ENCODE measurements at regions not wholly inside any gene's neighbourhood (a gene's known extent, or its start where the extent isn't known, plus 50 kb on each side); places are given as distances from the start of the nearest gene placed in this dataset.

GRCh38 chr11:90532125-90532524, 309.3 kb upstream of the CHORDC1 start:
- Histone ChIP-seq H3K27ac (replicated peaks; ENCODE audit: low read length) (no peak overlapping the region), H2AK5ac (ENCODE audit: low read depth, low read length) (no peak overlapping the region), H3K79me1 (ENCODE audit: low read depth, low read length) (no peaks in the 10 kb centered on the region), H2BK120ac (ENCODE audit: low read depth, low read length) (no peak overlapping the region), H3K27me3 (ENCODE audit: control insufficient read depth in 3 of 3, insufficient read depth in 3 of 3, low read depth in 1 of 3, low read length in 3 of 3) (no peaks in the 10 kb centered on the region), H3K4ac (ENCODE audit: low read length) (no peak overlapping the region), H3K23ac (ENCODE audit: low read depth, low read length, poor library complexity) (no peak overlapping the region), H3K4me2 (ENCODE audit: insufficient read depth, low read length, poor library complexity, severe bottlenecking) (no peak overlapping the region), H3K4me3 (ENCODE audit: low read length in 2 of 2) (no peak overlapping the region), H2BK5ac (ENCODE audit: low read length) (no peak overlapping the region), H4K91ac (ENCODE audit: low read depth, low read length, poor library complexity) (no peak overlapping the region), H3K14ac (ENCODE audit: low read length) (no peak overlapping the region), H4K8ac (ENCODE audit: low read depth, low read length) (no peak overlapping the region), H3K9me3 (replicated peaks in 1 of 2; ENCODE audit: control insufficient read depth in 2 of 2, insufficient read depth in 1 of 2, low read depth in 1 of 2, low read length in 2 of 2) (no peaks in the 10 kb centered on the region), H2AFZ (ENCODE audit: low read length) (no peak overlapping the region), H2BK15ac (ENCODE audit: low read length) (no peak overlapping the region), H3K9ac (ENCODE audit: low read depth, low read length, poor library complexity) (no peak overlapping the region), H3K36me3 (replicated peaks in 1 of 2; ENCODE audit: control insufficient read depth in 2 of 2, insufficient read depth in 2 of 2, low read length in 2 of 2) (no peaks in the 10 kb centered on the region), H3K4me1 (ENCODE audit: control insufficient read depth in 2 of 2, insufficient read depth in 1 of 2, low read depth in 1 of 2, low read length in 2 of 2) (no peaks in the 10 kb centered on the region), H3K18ac (ENCODE audit: low read length) (no peak overlapping the region), H2BK12ac (ENCODE audit: low read length) (no peak overlapping the region)
- DNase-seq (ENCODE audit: low spot score) = no peak

GRCh38 chr11:90531001-90531400, 308.2 kb upstream of the CHORDC1 start:
- Histone ChIP-seq H3K4ac (ENCODE audit: low read length) (no peak overlapping the region), H2BK120ac (ENCODE audit: low read depth, low read length) (no peak overlapping the region), H3K4me1 (ENCODE audit: control insufficient read depth in 2 of 2, insufficient read depth in 1 of 2, low read depth in 1 of 2, low read length in 2 of 2) (no peaks in the 10 kb centered on the region), H3K14ac (ENCODE audit: low read length) (no peak overlapping the region), H3K4me2 (ENCODE audit: insufficient read depth, low read length, poor library complexity, severe bottlenecking) (no peak overlapping the region), H3K23ac (ENCODE audit: low read depth, low read length, poor library complexity) (no peak overlapping the region), H2AFZ (ENCODE audit: low read length) (no peak overlapping the region), H2BK12ac (ENCODE audit: low read length) (no peak overlapping the region), H2AK5ac (ENCODE audit: low read depth, low read length) (no peak overlapping the region), H4K91ac (ENCODE audit: low read depth, low read length, poor library complexity) (no peak overlapping the region), H4K8ac (ENCODE audit: low read depth, low read length) (no peak overlapping the region), H3K18ac (ENCODE audit: low read length) (no peak overlapping the region), H3K27me3 (ENCODE audit: control insufficient read depth in 3 of 3, insufficient read depth in 3 of 3, low read depth in 1 of 3, low read length in 3 of 3) (no peaks in the 10 kb centered on the region), H3K79me1 (ENCODE audit: low read depth, low read length) (no peaks in the 10 kb centered on the region), H3K36me3 (replicated peaks in 1 of 2; ENCODE audit: control insufficient read depth in 2 of 2, insufficient read depth in 2 of 2, low read length in 2 of 2) (no peaks in the 10 kb centered on the region), H2BK15ac (ENCODE audit: low read length) (no peak overlapping the region), H3K9me3 (replicated peaks in 1 of 2; ENCODE audit: control insufficient read depth in 2 of 2, insufficient read depth in 1 of 2, low read depth in 1 of 2, low read length in 2 of 2) (no peaks in the 10 kb centered on the region), H2BK5ac (ENCODE audit: low read length) (no peak overlapping the region), H3K4me3 (ENCODE audit: low read length in 2 of 2) (no peak overlapping the region), H3K9ac (ENCODE audit: low read depth, low read length, poor library complexity) (no peak overlapping the region), H3K27ac (replicated peaks; ENCODE audit: low read length) (no peak overlapping the region)
- no peak for DNase-seq (ENCODE audit: low spot score)
- no CpG with 5 or more reads among the region's 1 CpG for WGBS, 2 donors (ENCODE audit: extremely low coverage in 2 of 2, insufficient read length in 2 of 2, insufficient replicate concordance in 1 of 2)

- Histone ChIP-seq H3K79me1 (ENCODE audit: low read depth, low read length) (no peaks in the 10 kb centered on the region), H3K9me3 (replicated peaks in 1 of 2; ENCODE audit: control insufficient read depth in 2 of 2, insufficient read depth in 1 of 2, low read depth in 1 of 2, low read length in 2 of 2) (no peaks in the 10 kb centered on the region), H2AFZ (ENCODE audit: low read length) (no peak overlapping the region), H2AK5ac (ENCODE audit: low read depth, low read length) (no peak overlapping the region), H2BK5ac (ENCODE audit: low read length) (no peak overlapping the region), H4K8ac (ENCODE audit: low read depth, low read length) (no peak overlapping the region), H2BK15ac (ENCODE audit: low read length) (no peak overlapping the region), H3K27me3 (ENCODE audit: control insufficient read depth in 3 of 3, insufficient read depth in 3 of 3, low read depth in 1 of 3, low read length in 3 of 3) (no peaks in the 10 kb centered on the region), H3K14ac (ENCODE audit: low read length) (no peak overlapping the region), H2BK120ac (ENCODE audit: low read depth, low read length) (no peak overlapping the region), H3K4ac (ENCODE audit: low read length) (no peak overlapping the region), H3K36me3 (replicated peaks in 1 of 2; ENCODE audit: control insufficient read depth in 2 of 2, insufficient read depth in 2 of 2, low read length in 2 of 2) (no peaks in the 10 kb centered on the region), H3K4me2 (ENCODE audit: insufficient read depth, low read length, poor library complexity, severe bottlenecking) (no peak overlapping the region), H3K4me3 (ENCODE audit: low read length in 2 of 2) (no peak overlapping the region), H3K9ac (ENCODE audit: low read depth, low read length, poor library complexity) (no peak overlapping the region), H3K27ac (replicated peaks; ENCODE audit: low read length) (no peak overlapping the region), H3K4me1 (ENCODE audit: control insufficient read depth in 2 of 2, insufficient read depth in 1 of 2, low read depth in 1 of 2, low read length in 2 of 2) (no peaks in the 10 kb centered on the region), H3K18ac (ENCODE audit: low read length) (no peak overlapping the region), H2BK12ac (ENCODE audit: low read length) (no peak overlapping the region), H4K91ac (ENCODE audit: low read depth, low read length, poor library complexity) (no peak overlapping the region), H3K23ac (ENCODE audit: low read depth, low read length, poor library complexity) (no peak overlapping the region)
- no peak for DNase-seq (ENCODE audit: low spot score)
- WGBS, 2 donors (ENCODE audit: extremely low coverage in 2 of 2, insufficient read length in 2 of 2, insufficient replicate concordance in 1 of 2) = no CpG with 5 or more reads among the region's 1 CpG
These were observed 303.1 kb upstream of the CHORDC1 start for GRCh38 chr11:90525962-90526361.

- no peak overlapping the region for H3K4me2 ChIP-seq (ENCODE audit: insufficient read depth, low read length, poor library complexity, severe bottlenecking)
- no peaks in the 10 kb centered on the region for H3K9me3 ChIP-seq (replicated peaks in 1 of 2; ENCODE audit: control insufficient read depth in 2 of 2, insufficient read depth in 1 of 2, low read depth in 1 of 2, low read length in 2 of 2)
- no peak overlapping the region for H3K4me3 ChIP-seq (ENCODE audit: low read length in 2 of 2)
- H4K8ac ChIP-seq (ENCODE audit: low read depth, low read length) = no peak overlapping the region
- H3K36me3 ChIP-seq (replicated peaks in 1 of 2; ENCODE audit: control insufficient read depth in 2 of 2, insufficient read depth in 2 of 2, low read length in 2 of 2) = no peaks in the 10 kb centered on the region
- no peak overlapping the region for H2BK5ac ChIP-seq (ENCODE audit: low read length)
- H2BK15ac ChIP-seq (ENCODE audit: low read length) = no peak overlapping the region
- H3K9ac ChIP-seq (ENCODE audit: low read depth, low read length, poor library complexity) = no peak overlapping the region
- no peak overlapping the region for H3K4ac ChIP-seq (ENCODE audit: low read length)
- no peaks in the 10 kb centered on the region for H3K4me1 ChIP-seq (ENCODE audit: control insufficient read depth in 2 of 2, insufficient read depth in 1 of 2, low read depth in 1 of 2, low read length in 2 of 2)
- no peak overlapping the region for H2AK5ac ChIP-seq (ENCODE audit: low read depth, low read length)
- no peaks in the 10 kb centered on the region for H3K27me3 ChIP-seq (ENCODE audit: control insufficient read depth in 3 of 3, insufficient read depth in 3 of 3, low read depth in 1 of 3, low read length in 3 of 3)
- H3K27ac ChIP-seq (replicated peaks; ENCODE audit: low read length) = no peak overlapping the region
- no peak overlapping the region for H3K18ac ChIP-seq (ENCODE audit: low read length)
- no peak overlapping the region for H3K23ac ChIP-seq (ENCODE audit: low read depth, low read length, poor library complexity)
- H2AFZ ChIP-seq (ENCODE audit: low read length) = no peak overlapping the region
- no peak overlapping the region for H2BK120ac ChIP-seq (ENCODE audit: low read depth, low read length)
- DNase-seq (ENCODE audit: low spot score) = no peak
- H3K79me1 ChIP-seq (ENCODE audit: low read depth, low read length) = no peaks in the 10 kb centered on the region
- no peak overlapping the region for H3K14ac ChIP-seq (ENCODE audit: low read length)
- H2BK12ac ChIP-seq (ENCODE audit: low read length) = no peak overlapping the region
- H4K91ac ChIP-seq (ENCODE audit: low read depth, low read length, poor library complexity) = no peak overlapping the region
These were observed 290.0 kb upstream of the CHORDC1 start for GRCh38 chr11:90512846-90513245.
